Skeletal muscle tissue (tissue), 3 donors: ENCODE measurements at regions not wholly inside any gene's neighbourhood (a gene's known extent, or its start where the extent isn't known, plus 50 kb on each side); places are given as distances from the start of the nearest gene placed in this dataset.

Experiments
- H3K27ac ChIP-seq: one replicate; pipeline ENCODE4 v1.7.0; 2013; ENCODE audit warnings: mild to moderate bottlenecking, low read depth, low read length, inconsistent platforms
- H3K27me3 ChIP-seq, 3 donors: one replicate each; pipeline ENCODE4 v1.7.0; 2013; ENCODE audit warnings: low read length in 3 of 3; ENCODE audit not compliant: control insufficient read depth in 3 of 3, insufficient read depth in 3 of 3
- H3K36me3 ChIP-seq, 3 donors: one replicate each; pipeline ENCODE4 v1.7.0; 2013; ENCODE audit warnings: low read length in 3 of 3; ENCODE audit not compliant: control insufficient read depth in 3 of 3, insufficient read depth in 3 of 3
- H3K4me1 ChIP-seq, 3 donors: one replicate each; pipeline ENCODE4 v1.7.0; 2013; ENCODE audit warnings: low read length in 3 of 3, mild to moderate bottlenecking in 3 of 3; ENCODE audit not compliant: control insufficient read depth in 3 of 3, insufficient read depth in 3 of 3
- H3K4me3 ChIP-seq, 3 donors: one replicate each; pipeline ENCODE4 v1.7.0; 2013; ENCODE audit warnings: low read length in 3 of 3
- H3K9ac ChIP-seq, 3 donors: one replicate each; pipeline ENCODE4 v1.7.0; 2013; ENCODE audit warnings: low read length in 3 of 3, mild to moderate bottlenecking in 3 of 3, moderate library complexity in 2 of 3, low read depth in 1 of 3
- H3K9me3 ChIP-seq, 3 donors: one replicate each; pipeline ENCODE4 v1.7.0; 2013; ENCODE audit warnings: low read length in 3 of 3; ENCODE audit not compliant: control insufficient read depth in 3 of 3
- donor health status: Osteomylitis.

DNA sequence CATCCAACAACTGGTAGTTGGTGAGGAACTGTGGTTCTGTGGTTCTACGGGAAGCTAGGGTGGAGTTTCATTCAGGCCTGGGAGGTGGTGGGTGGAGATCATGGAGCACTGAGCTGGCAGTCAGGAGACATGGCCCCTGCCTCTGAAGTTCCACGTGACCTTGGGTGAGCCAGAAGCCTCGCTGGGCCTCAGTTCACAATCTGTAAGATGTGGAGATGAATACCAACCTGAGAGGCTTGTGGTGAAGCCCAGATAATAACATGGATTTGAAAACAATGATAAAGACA lies 177.9 kb downstream of the MACROH2A1 start:
- Histone ChIP-seq H3K27me3 (no peaks in the 10 kb centered on the region), H3K4me3 (no peak overlapping the region), H3K4me1 (peaks cover 28 to 43% (median 33%) of the 10 kb centered on the region in 3 donors), H3K9ac (no peak overlapping the region), H3K36me3 (no peaks in the 10 kb centered on the region), H3K9me3 (no peaks in the 10 kb centered on the region), H3K27ac (no peak overlapping the region)

GRCh38 chr5:135220394-135221186 lies 178.4 kb downstream of the MACROH2A1 start:
- H3K27me3 ChIP-seq, result no peaks in the 10 kb centered on the region
- no peaks in the 10 kb centered on the region for H3K9me3 ChIP-seq
- no peak overlapping the region for H3K27ac ChIP-seq
- H3K36me3 ChIP-seq, result no peaks in the 10 kb centered on the region
- H3K4me3 ChIP-seq, result no peak overlapping the region
- peaks cover 25 to 43% (median 33%) of the 10 kb centered on the region in 3 donors for H3K4me1 ChIP-seq
- no peak overlapping the region for H3K9ac ChIP-seq

- Histone ChIP-seq H3K9me3 (no peaks in the 10 kb centered on the region), H3K36me3 (no peaks in the 10 kb centered on the region), H3K27me3 (no peaks in the 10 kb centered on the region), H3K27ac (no peak overlapping the region), H3K4me1 (peaks cover 25 to 46% (median 33%) of the 10 kb centered on the region in 3 donors), H3K9ac (no peak overlapping the region), H3K4me3 (no peak overlapping the region)
These were observed 179.2 kb downstream of the MACROH2A1 start for GRCh38 chr5:135219868-135220267.

- Histone ChIP-seq H3K9me3 (no peaks in the 10 kb centered on the region), H3K27ac (no peak overlapping the region), H3K4me3 (no peak overlapping the region), H3K9ac (no peak overlapping the region), H3K27me3 (no peaks in the 10 kb centered on the region), H3K36me3 (no peaks in the 10 kb centered on the region), H3K4me1 (peaks cover 29 to 47% (median 35%) of the 10 kb centered on the region in 3 donors)
These were observed 180.1 kb downstream of the MACROH2A1 start for GRCh38 chr5:135218790-135219568.

DNA sequence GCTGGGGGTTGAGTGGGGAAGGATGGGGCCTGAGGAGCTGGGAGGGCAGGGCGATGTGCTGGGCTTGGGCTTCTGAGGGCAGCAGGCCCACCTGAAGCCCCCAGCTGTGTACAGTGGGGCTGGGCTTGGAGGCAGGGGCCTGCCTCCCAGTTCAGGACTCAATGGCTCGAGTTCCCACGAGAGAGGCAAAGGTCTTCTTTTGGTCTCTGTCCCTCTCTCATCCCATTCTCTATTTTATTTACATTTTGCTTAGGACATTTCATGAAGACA lies 180.6 kb downstream of the MACROH2A1 start:
- H3K9ac ChIP-seq, result no peak overlapping the region
- no peak overlapping the region for H3K4me3 ChIP-seq
- no peaks in the 10 kb centered on the region for H3K9me3 ChIP-seq
- H3K36me3 ChIP-seq, result no peaks in the 10 kb centered on the region
- no peak overlapping the region for H3K27ac ChIP-seq
- no peaks in the 10 kb centered on the region for H3K27me3 ChIP-seq
- peaks cover 33 to 53% (median 41%) of the 10 kb centered on the region in 3 donors for H3K4me1 ChIP-seq

- no peak overlapping the region for H3K4me3 ChIP-seq
These were observed 181.2 kb downstream of the MACROH2A1 start for GRCh38 chr5:135217669-135218485.

GRCh38 chr5:135216471-135217343 lies 182.3 kb downstream of the MACROH2A1 start:
- Histone ChIP-seq H3K36me3 (no peaks in the 10 kb centered on the region), H3K9me3 (no peaks in the 10 kb centered on the region), H3K27me3 (no peaks in the 10 kb centered on the region), H3K4me3 (no peak overlapping the region), H3K27ac (peak overlapping the region; percentile 45), H3K4me1 (peaks cover 43 to 59% (median 54%) of the 10 kb centered on the region in 3 donors), H3K9ac (peak overlapping the region in 1 of 3 donors; percentile 24)

More at GRCh38 chr5:135217669-135218485, 181.2 kb downstream of the MACROH2A1 start:
- no peaks in the 10 kb centered on the region for H3K9me3 ChIP-seq
- no peak overlapping the region for H3K27ac ChIP-seq
- no peak overlapping the region for H3K9ac ChIP-seq
- H3K27me3 ChIP-seq, result no peaks in the 10 kb centered on the region
- no peaks in the 10 kb centered on the region for H3K36me3 ChIP-seq
- H3K4me1 ChIP-seq, result peaks cover 36 to 57% (median 46%) of the 10 kb centered on the region in 3 donors

- H3K4me1 ChIP-seq, result peaks cover 45 to 61% (median 57%) of the 10 kb centered on the region in 3 donors
- H3K27ac ChIP-seq, result no peak overlapping the region
- H3K27me3 ChIP-seq, result no peaks in the 10 kb centered on the region
- H3K4me3 ChIP-seq, result no peak overlapping the region
- no peaks in the 10 kb centered on the region for H3K36me3 ChIP-seq
- no peak overlapping the region for H3K9ac ChIP-seq
- no peaks in the 10 kb centered on the region for H3K9me3 ChIP-seq
These were observed 181.8 kb upstream of the PITX1 start for GRCh38 chr5:135215617-135216470.
